ENCODE measurements at regions not wholly inside any gene's neighbourhood (a gene's known extent, or its start where the extent isn't known, plus 50 kb on each side); places are given as distances from the start of the nearest gene placed in this dataset.

GRCh38 chr6:87830907-87831306, 128.9 kb upstream of the AKIRIN2 start:
- TF ChIP-seq CTCF (IDR thresholded peaks at IDR 0.05) (no peak), POLR2A (IDR thresholded peaks at IDR 0.05) (no peak), POLR2AphosphoS5 (IDR thresholded peaks at IDR 0.05; ENCODE audit: insufficient read depth in 1 of 2, low read depth in 1 of 2) (no peak)
